RWPE2 (cell line): ENCODE measurements at regions not wholly inside any gene's neighbourhood (a gene's known extent, or its start where the extent isn't known, plus 50 kb on each side); places are given as distances from the start of the nearest gene placed in this dataset.

ENCODE experiments used
- ATAC-seq: fragments of 200-7000 bp; cut with Tn5 transposase; 3 replicates; pipeline ENCODE4 v1.9.1; 2021; ENCODE audit warnings: low read depth
- DNase-seq: peaks from one replicate; pipeline ENCODE4 v3.0.0-alpha.2; 2020; ENCODE audit warnings: low spot score
- H3K27ac ChIP-seq: fragments of 450-650 bp; 2 replicates; pipeline ENCODE4 v1.5.1; 2017; ENCODE audit warnings: mild to moderate bottlenecking; ENCODE audit not compliant: poor library complexity, severe bottlenecking
- H3K27me3 ChIP-seq: fragments of 250-450 bp; sonication (Bioruptor Pico); 2 replicates; pipeline ENCODE4 v1.5.1; 2021; ENCODE audit warnings: mild to moderate bottlenecking, moderate library complexity; ENCODE audit not compliant: insufficient read depth, poor library complexity, severe bottlenecking
- H3K36me3 ChIP-seq: fragments of 250-450 bp; sonication (Bioruptor Pico); 2 replicates; pipeline ENCODE4 v1.5.1; 2020; ENCODE audit warnings: low read depth, mild to moderate bottlenecking, moderate library complexity
- H3K4me1 ChIP-seq: fragments of 250-450 bp; sonication (Bioruptor Pico); 2 replicates; pipeline ENCODE4 v1.5.1; 2021; ENCODE audit warnings: mild to moderate bottlenecking, moderate library complexity; ENCODE audit not compliant: insufficient read depth, poor library complexity, severe bottlenecking
- H3K4me3 ChIP-seq: fragments of 250-450 bp; sonication (Bioruptor Pico); 2 replicates; pipeline ENCODE4 v1.5.1; 2021; ENCODE audit warnings: mild to moderate bottlenecking, moderate library complexity; ENCODE audit not compliant: severe bottlenecking
- H3K9me3 ChIP-seq: fragments of 250-450 bp; sonication (Bioruptor Pico); 2 replicates; pipeline ENCODE4 v1.5.1; 2021; ENCODE audit warnings: mild to moderate bottlenecking, moderate library complexity; ENCODE audit not compliant: severe bottlenecking
- CTCF ChIP-seq: fragments of 450-650 bp; IDR thresholded peaks from one replicate; pipeline ENCODE4 v1.5.1; 2017; ENCODE audit warnings: mild to moderate bottlenecking, moderate library complexity; ENCODE audit not compliant: poor library complexity, severe bottlenecking

- ATAC-seq (no peak), DNase-seq (no peak)
- H3K4me1 ChIP-seq: no peaks in the 10 kb centered on the region
- H3K4me3 ChIP-seq: no peak overlapping the region
- no peaks in the 10 kb centered on the region for H3K36me3 ChIP-seq
- no peaks in the 10 kb centered on the region for H3K9me3 ChIP-seq
- H3K27ac ChIP-seq: no peak overlapping the region
- TF ChIP-seq CTCF: no peak
- H3K27me3 ChIP-seq: peaks cover 9% of the 10 kb centered on the region
Observed at GRCh38 chr20:52688345-52688744, 283.8 kb upstream of the TSHZ2 start.

GRCh38 chr20:52684905-52685304 is 287.3 kb upstream of the TSHZ2 start:
- TF ChIP-seq CTCF: no peak
- Histone ChIP-seq H3K27ac (no peak overlapping the region), H3K4me3 (no peak overlapping the region), H3K4me1 (no peaks in the 10 kb centered on the region), H3K27me3 (peaks cover 27% of the 10 kb centered on the region), H3K9me3 (no peaks in the 10 kb centered on the region), H3K36me3 (no peaks in the 10 kb centered on the region)
- DNase-seq: no peak
- ATAC-seq: no peak

- DNase-seq (no peak), ATAC-seq (no peak)
- Histone ChIP-seq H3K36me3 (no peaks in the 10 kb centered on the region), H3K9me3 (no peaks in the 10 kb centered on the region), H3K27ac (no peak overlapping the region), H3K27me3 (peaks cover 34% of the 10 kb centered on the region), H3K4me3 (no peak overlapping the region), H3K4me1 (no peaks in the 10 kb centered on the region)
- TF ChIP-seq CTCF: no peak
Observed at GRCh38 chr20:52684176-52684575, 288.0 kb upstream of the TSHZ2 start.

- no peaks in the 10 kb centered on the region for H3K36me3 ChIP-seq
- H3K9me3 ChIP-seq: no peaks in the 10 kb centered on the region
- no peak for ATAC-seq
- no peak overlapping the region for H3K4me3 ChIP-seq
- H3K4me1 ChIP-seq: no peaks in the 10 kb centered on the region
- no peak for TF ChIP-seq CTCF
- peaks cover 38% of the 10 kb centered on the region for H3K27me3 ChIP-seq
- no peak for DNase-seq
- H3K27ac ChIP-seq: no peak overlapping the region
Observed at GRCh38 chr20:52683761-52684160, 288.4 kb upstream of the TSHZ2 start.

DNA sequence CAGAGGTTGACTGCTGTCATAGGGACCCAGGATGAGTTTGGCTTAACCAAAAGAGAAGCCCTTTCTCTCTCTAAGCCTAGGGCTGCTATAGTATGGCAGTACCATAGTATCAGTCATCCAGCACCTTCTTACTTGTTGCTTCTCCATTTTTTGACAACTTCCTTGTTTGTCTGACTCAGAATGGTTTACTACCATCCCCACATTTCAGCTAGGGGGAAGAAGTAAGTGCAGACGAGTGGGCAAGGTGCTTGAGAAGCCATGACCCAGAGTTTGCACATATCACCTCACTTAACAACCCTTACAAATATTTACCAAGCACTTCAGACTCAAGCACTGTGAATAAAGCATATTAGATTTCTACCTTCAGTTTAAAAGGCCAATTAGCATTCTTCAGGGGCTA is 289.9 kb upstream of the TSHZ2 start:
- TF ChIP-seq CTCF: no peak
- H3K27ac ChIP-seq: no peak overlapping the region
- H3K4me1 ChIP-seq: no peaks in the 10 kb centered on the region
- no peak for DNase-seq
- no peak for ATAC-seq
- H3K9me3 ChIP-seq: no peaks in the 10 kb centered on the region
- H3K4me3 ChIP-seq: no peak overlapping the region
- H3K27me3 ChIP-seq: peaks cover 44% of the 10 kb centered on the region
- H3K36me3 ChIP-seq: no peaks in the 10 kb centered on the region
